ENCODE measurements at regions not wholly inside any gene's neighbourhood (a gene's known extent, or its start where the extent isn't known, plus 50 kb on each side); places are given as distances from the start of the nearest gene placed in this dataset.

GRCh38 chrY:21081640-21082611 lies 326.0 kb downstream of the RPS4Y2 start:
- 43 to 60% methylated on average over 4 of the region's 4 CpGs for WGBS, 2 donors
- intact Hi-C loops (cut with DNase I), result no loop called here
- Histone ChIP-seq H3K4me3 (no peak overlapping the region), H3K27ac (no peak overlapping the region), H3K9me3 (no peaks in the 10 kb centered on the region), H3K4me1 (no peaks in the 10 kb centered on the region), H3K36me3 (replicated peaks in 1 of 2; ENCODE audit: insufficient read depth in 1 of 2, low read depth in 2 of 2) (no peaks in the 10 kb centered on the region), H3K27me3 (no peaks in the 10 kb centered on the region)
- no peak for DNase-seq
- TF ChIP-seq CTCF (IDR thresholded peaks at IDR 0.05) (no peak), POLR2A (IDR thresholded peaks at IDR 0.05) (no peak)
- no peak for ATAC-seq

- H3K27me3 ChIP-seq, result no peaks in the 10 kb centered on the region
- H3K36me3 ChIP-seq (replicated peaks in 1 of 2; ENCODE audit: insufficient read depth in 1 of 2, low read depth in 2 of 2), result no peaks in the 10 kb centered on the region
- DNase-seq (no peak), ATAC-seq (no peak)
- no peaks in the 10 kb centered on the region for H3K9me3 ChIP-seq
- H3K4me1 ChIP-seq, result no peaks in the 10 kb centered on the region
- H3K4me3 ChIP-seq, result no peak overlapping the region
- no peak overlapping the region for H3K27ac ChIP-seq
- intact Hi-C loops (cut with DNase I), result no loop called here
- no peak for TF ChIP-seq POLR2A (IDR thresholded peaks at IDR 0.05)
- TF ChIP-seq CTCF (IDR thresholded peaks at IDR 0.05), result no peak
Measured at GRCh38 chrY:21082639-21083038, 326.7 kb downstream of the RPS4Y2 start.

GRCh38 chrY:21091909-21092308 lies 336.0 kb downstream of the RPS4Y2 start:
- no peak overlapping the region for H3K27ac ChIP-seq
- H3K27me3 ChIP-seq, result no peaks in the 10 kb centered on the region
- no peak for DNase-seq
- intact Hi-C loops (cut with DNase I), result no loop called here
- no peaks in the 10 kb centered on the region for H3K9me3 ChIP-seq
- H3K4me3 ChIP-seq, result no peak overlapping the region
- no peak for ATAC-seq
- TF ChIP-seq CTCF (IDR thresholded peaks at IDR 0.05) (no peak), POLR2A (IDR thresholded peaks at IDR 0.05) (no peak)
- no peaks in the 10 kb centered on the region for H3K4me1 ChIP-seq
- no peaks in the 10 kb centered on the region for H3K36me3 ChIP-seq (replicated peaks in 1 of 2; ENCODE audit: insufficient read depth in 1 of 2, low read depth in 2 of 2)

GRCh38 chrY:21102507-21102906 lies 346.6 kb downstream of the RPS4Y2 start:
- TF ChIP-seq POLR2A (IDR thresholded peaks at IDR 0.05) (no peak), CTCF (IDR thresholded peaks at IDR 0.05) (no peak)
- WGBS, 2 donors, result 44 to 60% methylated on average over 2 of the region's 2 CpGs
- Histone ChIP-seq H3K27ac (no peak overlapping the region), H3K27me3 (no peaks in the 10 kb centered on the region), H3K36me3 (replicated peaks in 1 of 2; ENCODE audit: insufficient read depth in 1 of 2, low read depth in 2 of 2) (no peaks in the 10 kb centered on the region), H3K9me3 (no peaks in the 10 kb centered on the region), H3K4me3 (no peak overlapping the region), H3K4me1 (no peaks in the 10 kb centered on the region)
- no peak for ATAC-seq
- DNase-seq, result no peak
- intact Hi-C loops (cut with DNase I), result no loop called here

GRCh38 chrY:21103885-21104284 lies 348.0 kb downstream of the RPS4Y2 start:
- DNase-seq (no peak), ATAC-seq (no peak)
- no peak overlapping the region for H3K4me3 ChIP-seq
- no peak overlapping the region for H3K27ac ChIP-seq
- no peaks in the 10 kb centered on the region for H3K4me1 ChIP-seq
- WGBS, 2 donors, result 79 to 92% methylated on average over 2 of the region's 2 CpGs
- H3K27me3 ChIP-seq, result no peaks in the 10 kb centered on the region
- intact Hi-C loops (cut with DNase I), result no loop called here
- H3K36me3 ChIP-seq (replicated peaks in 1 of 2; ENCODE audit: insufficient read depth in 1 of 2, low read depth in 2 of 2), result no peaks in the 10 kb centered on the region
- no peaks in the 10 kb centered on the region for H3K9me3 ChIP-seq
- TF ChIP-seq POLR2A (IDR thresholded peaks at IDR 0.05) (no peak), CTCF (IDR thresholded peaks at IDR 0.05) (no peak)
